Panc1 (cell line): ENCODE measurements at regions not wholly inside any gene's neighbourhood (a gene's known extent, or its start where the extent isn't known, plus 50 kb on each side); places are given as distances from the start of the nearest gene placed in this dataset.

ENCODE experiments used
- POLR2AphosphoS5 ChIP-seq: IDR thresholded peaks from 2 replicates; pipeline ENCODE4 v1.6.1; 2012; ENCODE audit warnings: mild to moderate bottlenecking, low read depth, low read length, moderate library complexity
- SIN3A ChIP-seq: IDR thresholded peaks from 2 replicates; pipeline ENCODE4 v1.6.1; 2012; ENCODE audit warnings: low read depth, mild to moderate bottlenecking, low read length, moderate library complexity, borderline replicate concordance; ENCODE audit not compliant: insufficient read depth
- TF ChIP-seq, protein P1 (sequence below): fragments of 450-650 bp; IDR thresholded peaks from 2 replicates; pipeline ENCODE4 v1.5.1; 2017; ENCODE audit warnings: mild to moderate bottlenecking
- TF ChIP-seq, protein P2 (sequence below), 2 experiments: IDR thresholded peaks; 2 replicates each; pipeline ENCODE4 v1.6.1; 2011 to 2012; ENCODE audit warnings: low read depth in 2 of 2, control low read depth in 1 of 2, low read length in 1 of 2, mild to moderate bottlenecking in 1 of 2, moderate library complexity in 1 of 2; ENCODE audit not compliant: insufficient read depth in 1 of 2

DNA sequence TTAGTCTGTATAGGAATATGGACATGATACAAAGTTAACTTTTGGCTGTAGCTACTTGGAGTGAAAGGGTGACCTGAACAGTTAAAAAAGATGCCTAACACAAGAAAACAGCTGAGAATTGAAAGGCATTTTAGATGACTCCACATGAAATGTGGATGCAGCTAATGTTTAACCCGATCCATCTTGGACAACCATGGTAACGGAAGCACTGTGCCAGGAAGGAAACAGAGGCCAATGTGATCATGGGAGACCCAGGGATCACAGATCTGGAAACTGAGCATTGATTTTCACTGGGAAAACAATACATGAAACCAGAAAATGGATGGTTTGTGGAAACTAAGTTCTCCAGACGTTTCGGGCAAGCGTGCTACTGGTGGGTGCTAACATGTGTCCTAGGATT lies 669.1 kb downstream of the GALR1 start:
- TF ChIP-seq, protein P1, sequence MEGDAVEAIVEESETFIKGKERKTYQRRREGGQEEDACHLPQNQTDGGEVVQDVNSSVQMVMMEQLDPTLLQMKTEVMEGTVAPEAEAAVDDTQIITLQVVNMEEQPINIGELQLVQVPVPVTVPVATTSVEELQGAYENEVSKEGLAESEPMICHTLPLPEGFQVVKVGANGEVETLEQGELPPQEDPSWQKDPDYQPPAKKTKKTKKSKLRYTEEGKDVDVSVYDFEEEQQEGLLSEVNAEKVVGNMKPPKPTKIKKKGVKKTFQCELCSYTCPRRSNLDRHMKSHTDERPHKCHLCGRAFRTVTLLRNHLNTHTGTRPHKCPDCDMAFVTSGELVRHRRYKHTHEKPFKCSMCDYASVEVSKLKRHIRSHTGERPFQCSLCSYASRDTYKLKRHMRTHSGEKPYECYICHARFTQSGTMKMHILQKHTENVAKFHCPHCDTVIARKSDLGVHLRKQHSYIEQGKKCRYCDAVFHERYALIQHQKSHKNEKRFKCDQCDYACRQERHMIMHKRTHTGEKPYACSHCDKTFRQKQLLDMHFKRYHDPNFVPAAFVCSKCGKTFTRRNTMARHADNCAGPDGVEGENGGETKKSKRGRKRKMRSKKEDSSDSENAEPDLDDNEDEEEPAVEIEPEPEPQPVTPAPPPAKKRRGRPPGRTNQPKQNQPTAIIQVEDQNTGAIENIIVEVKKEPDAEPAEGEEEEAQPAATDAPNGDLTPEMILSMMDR, result no peak
- no peak for TF ChIP-seq POLR2AphosphoS5
- TF ChIP-seq, protein P2, sequence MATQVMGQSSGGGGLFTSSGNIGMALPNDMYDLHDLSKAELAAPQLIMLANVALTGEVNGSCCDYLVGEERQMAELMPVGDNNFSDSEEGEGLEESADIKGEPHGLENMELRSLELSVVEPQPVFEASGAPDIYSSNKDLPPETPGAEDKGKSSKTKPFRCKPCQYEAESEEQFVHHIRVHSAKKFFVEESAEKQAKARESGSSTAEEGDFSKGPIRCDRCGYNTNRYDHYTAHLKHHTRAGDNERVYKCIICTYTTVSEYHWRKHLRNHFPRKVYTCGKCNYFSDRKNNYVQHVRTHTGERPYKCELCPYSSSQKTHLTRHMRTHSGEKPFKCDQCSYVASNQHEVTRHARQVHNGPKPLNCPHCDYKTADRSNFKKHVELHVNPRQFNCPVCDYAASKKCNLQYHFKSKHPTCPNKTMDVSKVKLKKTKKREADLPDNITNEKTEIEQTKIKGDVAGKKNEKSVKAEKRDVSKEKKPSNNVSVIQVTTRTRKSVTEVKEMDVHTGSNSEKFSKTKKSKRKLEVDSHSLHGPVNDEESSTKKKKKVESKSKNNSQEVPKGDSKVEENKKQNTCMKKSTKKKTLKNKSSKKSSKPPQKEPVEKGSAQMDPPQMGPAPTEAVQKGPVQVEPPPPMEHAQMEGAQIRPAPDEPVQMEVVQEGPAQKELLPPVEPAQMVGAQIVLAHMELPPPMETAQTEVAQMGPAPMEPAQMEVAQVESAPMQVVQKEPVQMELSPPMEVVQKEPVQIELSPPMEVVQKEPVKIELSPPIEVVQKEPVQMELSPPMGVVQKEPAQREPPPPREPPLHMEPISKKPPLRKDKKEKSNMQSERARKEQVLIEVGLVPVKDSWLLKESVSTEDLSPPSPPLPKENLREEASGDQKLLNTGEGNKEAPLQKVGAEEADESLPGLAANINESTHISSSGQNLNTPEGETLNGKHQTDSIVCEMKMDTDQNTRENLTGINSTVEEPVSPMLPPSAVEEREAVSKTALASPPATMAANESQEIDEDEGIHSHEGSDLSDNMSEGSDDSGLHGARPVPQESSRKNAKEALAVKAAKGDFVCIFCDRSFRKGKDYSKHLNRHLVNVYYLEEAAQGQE (IDR thresholded peaks at IDR 0.05; ENCODE audit: insufficient read depth in 1 of 2, low read depth in 2 of 2, low read length in 1 of 2), result no peak
- TF ChIP-seq SIN3A, result no peak
